ENCODE measurements at regions not wholly inside any gene's neighbourhood (a gene's known extent, or its start where the extent isn't known, plus 50 kb on each side); places are given as distances from the start of the nearest gene placed in this dataset.

DNA sequence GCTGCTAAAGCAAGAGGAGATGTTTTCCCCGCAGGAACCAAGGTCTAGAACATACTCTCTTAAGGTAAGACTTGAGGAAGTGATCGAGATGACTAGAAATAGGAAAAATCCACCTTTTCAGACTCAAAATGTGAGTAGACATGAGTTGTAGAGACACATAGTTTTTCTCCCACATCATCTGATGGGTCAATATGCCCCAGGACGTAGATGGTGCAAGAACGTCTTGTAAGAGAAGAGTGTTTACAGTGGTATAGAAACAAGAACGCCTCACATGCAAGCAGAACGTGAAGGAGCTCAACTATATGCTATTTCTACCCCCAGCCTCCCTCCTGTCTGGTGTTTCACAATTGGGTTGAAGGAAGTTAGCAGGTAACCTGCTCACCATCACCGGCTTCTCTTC is 144.0 kb upstream of the BACE2 start:
- TF ChIP-seq, protein P1, sequence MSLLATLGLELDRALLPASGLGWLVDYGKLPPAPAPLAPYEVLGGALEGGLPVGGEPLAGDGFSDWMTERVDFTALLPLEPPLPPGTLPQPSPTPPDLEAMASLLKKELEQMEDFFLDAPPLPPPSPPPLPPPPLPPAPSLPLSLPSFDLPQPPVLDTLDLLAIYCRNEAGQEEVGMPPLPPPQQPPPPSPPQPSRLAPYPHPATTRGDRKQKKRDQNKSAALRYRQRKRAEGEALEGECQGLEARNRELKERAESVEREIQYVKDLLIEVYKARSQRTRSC (CRISPR knock-in tag; IDR thresholded peaks at IDR 0.05; ENCODE audit: low read depth) = no peak
- TF ChIP-seq MYC (CRISPR knock-in tag; IDR thresholded peaks at IDR 0.05; ENCODE audit: borderline replicate concordance) = no peak
- TF ChIP-seq ZNF670 (CRISPR knock-in tag; IDR thresholded peaks at IDR 0.05; ENCODE audit: borderline replicate concordance) = no peak
- TF ChIP-seq, protein P2, sequence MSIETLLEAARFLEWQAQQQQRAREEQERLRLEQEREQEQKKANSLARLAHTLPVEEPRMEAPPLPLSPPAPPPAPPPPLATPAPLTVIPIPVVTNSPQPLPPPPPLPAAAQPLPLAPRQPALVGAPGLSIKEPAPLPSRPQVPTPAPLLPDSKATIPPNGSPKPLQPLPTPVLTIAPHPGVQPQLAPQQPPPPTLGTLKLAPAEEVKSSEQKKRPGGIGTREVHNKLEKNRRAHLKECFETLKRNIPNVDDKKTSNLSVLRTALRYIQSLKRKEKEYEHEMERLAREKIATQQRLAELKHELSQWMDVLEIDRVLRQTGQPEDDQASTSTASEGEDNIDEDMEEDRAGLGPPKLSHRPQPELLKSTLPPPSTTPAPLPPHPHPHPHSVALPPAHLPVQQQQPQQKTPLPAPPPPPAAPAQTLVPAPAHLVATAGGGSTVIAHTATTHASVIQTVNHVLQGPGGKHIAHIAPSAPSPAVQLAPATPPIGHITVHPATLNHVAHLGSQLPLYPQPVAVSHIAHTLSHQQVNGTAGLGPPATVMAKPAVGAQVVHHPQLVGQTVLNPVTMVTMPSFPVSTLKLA (IDR thresholded peaks at IDR 0.05) = no peak
- TF ChIP-seq, protein P3, sequence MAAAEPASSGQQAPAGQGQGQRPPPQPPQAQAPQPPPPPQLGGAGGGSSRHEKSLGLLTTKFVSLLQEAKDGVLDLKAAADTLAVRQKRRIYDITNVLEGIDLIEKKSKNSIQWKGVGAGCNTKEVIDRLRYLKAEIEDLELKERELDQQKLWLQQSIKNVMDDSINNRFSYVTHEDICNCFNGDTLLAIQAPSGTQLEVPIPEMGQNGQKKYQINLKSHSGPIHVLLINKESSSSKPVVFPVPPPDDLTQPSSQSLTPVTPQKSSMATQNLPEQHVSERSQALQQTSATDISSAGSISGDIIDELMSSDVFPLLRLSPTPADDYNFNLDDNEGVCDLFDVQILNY (CRISPR knock-in tag; conservative IDR thresholded peaks at IDR 0.05) = no peak
- no peak for TF ChIP-seq ZNF382 (CRISPR knock-in tag; IDR thresholded peaks at IDR 0.05; ENCODE audit: borderline replicate concordance)
- TF ChIP-seq, protein P4, sequence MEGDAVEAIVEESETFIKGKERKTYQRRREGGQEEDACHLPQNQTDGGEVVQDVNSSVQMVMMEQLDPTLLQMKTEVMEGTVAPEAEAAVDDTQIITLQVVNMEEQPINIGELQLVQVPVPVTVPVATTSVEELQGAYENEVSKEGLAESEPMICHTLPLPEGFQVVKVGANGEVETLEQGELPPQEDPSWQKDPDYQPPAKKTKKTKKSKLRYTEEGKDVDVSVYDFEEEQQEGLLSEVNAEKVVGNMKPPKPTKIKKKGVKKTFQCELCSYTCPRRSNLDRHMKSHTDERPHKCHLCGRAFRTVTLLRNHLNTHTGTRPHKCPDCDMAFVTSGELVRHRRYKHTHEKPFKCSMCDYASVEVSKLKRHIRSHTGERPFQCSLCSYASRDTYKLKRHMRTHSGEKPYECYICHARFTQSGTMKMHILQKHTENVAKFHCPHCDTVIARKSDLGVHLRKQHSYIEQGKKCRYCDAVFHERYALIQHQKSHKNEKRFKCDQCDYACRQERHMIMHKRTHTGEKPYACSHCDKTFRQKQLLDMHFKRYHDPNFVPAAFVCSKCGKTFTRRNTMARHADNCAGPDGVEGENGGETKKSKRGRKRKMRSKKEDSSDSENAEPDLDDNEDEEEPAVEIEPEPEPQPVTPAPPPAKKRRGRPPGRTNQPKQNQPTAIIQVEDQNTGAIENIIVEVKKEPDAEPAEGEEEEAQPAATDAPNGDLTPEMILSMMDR (CRISPR knock-in tag; IDR thresholded peaks at IDR 0.05) = no peak
- no peak for TF ChIP-seq NR1H2 (CRISPR knock-in tag; IDR thresholded peaks at IDR 0.05; ENCODE audit: borderline replicate concordance, low read depth)
- TF ChIP-seq, protein P5, sequence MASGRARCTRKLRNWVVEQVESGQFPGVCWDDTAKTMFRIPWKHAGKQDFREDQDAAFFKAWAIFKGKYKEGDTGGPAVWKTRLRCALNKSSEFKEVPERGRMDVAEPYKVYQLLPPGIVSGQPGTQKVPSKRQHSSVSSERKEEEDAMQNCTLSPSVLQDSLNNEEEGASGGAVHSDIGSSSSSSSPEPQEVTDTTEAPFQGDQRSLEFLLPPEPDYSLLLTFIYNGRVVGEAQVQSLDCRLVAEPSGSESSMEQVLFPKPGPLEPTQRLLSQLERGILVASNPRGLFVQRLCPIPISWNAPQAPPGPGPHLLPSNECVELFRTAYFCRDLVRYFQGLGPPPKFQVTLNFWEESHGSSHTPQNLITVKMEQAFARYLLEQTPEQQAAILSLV (CRISPR knock-in tag; IDR thresholded peaks at IDR 0.05; ENCODE audit: borderline replicate concordance) = no peak

All from HepG2 (cell line).